ENCODE measurements at regions not wholly inside any gene's neighbourhood (a gene's known extent, or its start where the extent isn't known, plus 50 kb on each side); places are given as distances from the start of the nearest gene placed in this dataset.

GRCh38 chr7:81573932-81574331, 195.9 kb downstream of the HGF start:
- no peak for DNase-seq
- Histone ChIP-seq H3K27ac (ENCODE audit: insufficient read depth in 1 of 2, low read depth in 1 of 2, low read length in 2 of 2, poor library complexity in 1 of 2, severe bottlenecking in 2 of 2) (no peak overlapping the region), H3K4me1 (ENCODE audit: control extremely low read depth in 1 of 4, control insufficient read depth in 4 of 4, insufficient read depth in 4 of 4, low read length in 3 of 4) (no peaks in the 10 kb centered on the region), H3K4me3 (ENCODE audit: control insufficient read depth in 1 of 7, extremely low read depth in 1 of 7, insufficient read depth in 4 of 7, low read depth in 2 of 7, low read length in 6 of 7) (no peak overlapping the region), H3K27me3 (replicated peaks in 2 of 5; ENCODE audit: control insufficient read depth in 4 of 5, insufficient read depth in 5 of 5, low read length in 4 of 5) (no peaks in the 10 kb centered on the region), H3K9me3 (ENCODE audit: control extremely low read depth in 1 of 5, control insufficient read depth in 4 of 5, insufficient read depth in 2 of 5, low read depth in 1 of 5, low read length in 4 of 5) (peaks cover 0 to 1% (median 0%) of the 10 kb centered on the region in 5 experiments), H3K36me3 (ENCODE audit: control insufficient read depth in 4 of 4, insufficient read depth in 4 of 4, low read length in 3 of 4) (no peaks in the 10 kb centered on the region)
- ChIA-PET POLR2A (no interaction called here), CTCF (no interaction called here)
- no CpG with 5 or more reads among the region's 1 CpG for WGBS (ENCODE audit: insufficient coverage)

DNA sequence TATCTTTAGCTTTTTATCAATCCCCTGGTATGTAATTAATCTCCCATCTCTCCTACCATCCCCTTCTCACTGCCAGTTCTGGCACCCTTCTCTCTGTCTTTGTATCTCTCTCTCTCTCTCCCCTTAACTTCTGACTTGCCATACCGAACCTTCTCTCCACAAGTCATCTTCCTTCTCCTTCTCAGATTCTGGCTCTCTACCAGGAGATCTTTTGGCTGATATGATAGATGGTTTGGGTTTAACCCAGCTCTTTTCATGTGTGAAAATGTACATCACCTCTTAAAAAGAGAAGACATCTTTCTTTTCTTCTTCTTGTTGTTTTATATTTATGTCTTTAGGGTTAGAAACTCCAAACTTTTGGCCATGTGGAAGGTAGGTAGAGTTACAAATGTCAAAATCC, 196.7 kb downstream of the HGF start:
- Histone ChIP-seq H3K27me3 (replicated peaks in 2 of 5; ENCODE audit: control insufficient read depth in 4 of 5, insufficient read depth in 5 of 5, low read length in 4 of 5) (no peaks in the 10 kb centered on the region), H3K27ac (ENCODE audit: insufficient read depth in 1 of 2, low read depth in 1 of 2, low read length in 2 of 2, poor library complexity in 1 of 2, severe bottlenecking in 2 of 2) (no peak overlapping the region), H3K4me1 (ENCODE audit: control extremely low read depth in 1 of 4, control insufficient read depth in 4 of 4, insufficient read depth in 4 of 4, low read length in 3 of 4) (no peaks in the 10 kb centered on the region), H3K9me3 (ENCODE audit: control extremely low read depth in 1 of 5, control insufficient read depth in 4 of 5, insufficient read depth in 2 of 5, low read depth in 1 of 5, low read length in 4 of 5) (peaks cover 0 to 1% (median 0%) of the 10 kb centered on the region in 5 experiments), H3K4me3 (ENCODE audit: control insufficient read depth in 1 of 7, extremely low read depth in 1 of 7, insufficient read depth in 4 of 7, low read depth in 2 of 7, low read length in 6 of 7) (no peak overlapping the region), H3K36me3 (ENCODE audit: control insufficient read depth in 4 of 4, insufficient read depth in 4 of 4, low read length in 3 of 4) (no peaks in the 10 kb centered on the region)
- POLR2A ChIA-PET = no interaction called here
- no CpG with 5 or more reads among the region's 1 CpG for WGBS (ENCODE audit: insufficient coverage)
- no peak for DNase-seq
- CTCF ChIA-PET = no interaction called here

DNA sequence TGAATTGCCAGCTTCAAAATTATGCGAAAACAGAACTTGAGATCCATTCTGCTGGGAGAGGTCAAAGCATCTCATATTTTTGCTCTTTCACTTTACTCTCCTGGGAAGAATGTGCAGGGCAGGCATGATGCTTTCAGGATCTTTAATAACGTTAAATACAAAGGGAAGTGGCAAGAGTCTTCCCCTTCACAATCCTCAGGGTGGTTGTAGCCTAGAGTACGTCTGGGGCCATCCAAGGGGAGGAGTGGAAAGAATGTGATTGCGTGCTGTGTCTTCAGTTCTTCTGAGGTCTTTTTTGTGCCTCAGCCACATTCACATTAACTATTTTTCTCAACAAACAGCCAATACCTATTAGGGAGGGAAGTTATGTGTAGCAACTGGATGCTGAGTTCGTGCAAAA, 207.3 kb downstream of the HGF start:
- Histone ChIP-seq H3K9me3 (ENCODE audit: control extremely low read depth in 1 of 5, control insufficient read depth in 4 of 5, insufficient read depth in 2 of 5, low read depth in 1 of 5, low read length in 4 of 5) (peaks cover 0 to 1% (median 0%) of the 10 kb centered on the region in 5 experiments), H3K36me3 (ENCODE audit: control insufficient read depth in 4 of 4, insufficient read depth in 4 of 4, low read length in 3 of 4) (no peaks in the 10 kb centered on the region), H3K27ac (ENCODE audit: insufficient read depth in 1 of 2, low read depth in 1 of 2, low read length in 2 of 2, poor library complexity in 1 of 2, severe bottlenecking in 2 of 2) (no peak overlapping the region), H3K27me3 (replicated peaks in 2 of 5; ENCODE audit: control insufficient read depth in 4 of 5, insufficient read depth in 5 of 5, low read length in 4 of 5) (no peaks in the 10 kb centered on the region), H3K4me1 (ENCODE audit: control extremely low read depth in 1 of 4, control insufficient read depth in 4 of 4, insufficient read depth in 4 of 4, low read length in 3 of 4) (no peaks in the 10 kb centered on the region), H3K4me3 (ENCODE audit: control insufficient read depth in 1 of 7, extremely low read depth in 1 of 7, insufficient read depth in 4 of 7, low read depth in 2 of 7, low read length in 6 of 7) (no peak overlapping the region)
- ChIA-PET CTCF (no interaction called here), POLR2A (no interaction called here)
- WGBS (ENCODE audit: insufficient coverage) = 83% methylated on average over 2 of the region's 5 CpGs
- DNase-seq = no peak

- Histone ChIP-seq H3K27ac (ENCODE audit: insufficient read depth in 1 of 2, low read depth in 1 of 2, low read length in 2 of 2, poor library complexity in 1 of 2, severe bottlenecking in 2 of 2) (no peak overlapping the region), H3K36me3 (ENCODE audit: control insufficient read depth in 4 of 4, insufficient read depth in 4 of 4, low read length in 3 of 4) (no peaks in the 10 kb centered on the region), H3K4me1 (ENCODE audit: control extremely low read depth in 1 of 4, control insufficient read depth in 4 of 4, insufficient read depth in 4 of 4, low read length in 3 of 4) (no peaks in the 10 kb centered on the region), H3K4me3 (ENCODE audit: control insufficient read depth in 1 of 7, extremely low read depth in 1 of 7, insufficient read depth in 4 of 7, low read depth in 2 of 7, low read length in 6 of 7) (no peak overlapping the region), H3K9me3 (ENCODE audit: control extremely low read depth in 1 of 5, control insufficient read depth in 4 of 5, insufficient read depth in 2 of 5, low read depth in 1 of 5, low read length in 4 of 5) (no peaks in the 10 kb centered on the region), H3K27me3 (replicated peaks in 2 of 5; ENCODE audit: control insufficient read depth in 4 of 5, insufficient read depth in 5 of 5, low read length in 4 of 5) (no peaks in the 10 kb centered on the region)
- WGBS (ENCODE audit: insufficient coverage) = 100% methylated on average over 1 of the region's 5 CpGs
- ChIA-PET POLR2A (no interaction called here), CTCF (no interaction called here)
- DNase-seq = no peak
These were observed 209.1 kb downstream of the HGF start for GRCh38 chr7:81560708-81561107.

DNA sequence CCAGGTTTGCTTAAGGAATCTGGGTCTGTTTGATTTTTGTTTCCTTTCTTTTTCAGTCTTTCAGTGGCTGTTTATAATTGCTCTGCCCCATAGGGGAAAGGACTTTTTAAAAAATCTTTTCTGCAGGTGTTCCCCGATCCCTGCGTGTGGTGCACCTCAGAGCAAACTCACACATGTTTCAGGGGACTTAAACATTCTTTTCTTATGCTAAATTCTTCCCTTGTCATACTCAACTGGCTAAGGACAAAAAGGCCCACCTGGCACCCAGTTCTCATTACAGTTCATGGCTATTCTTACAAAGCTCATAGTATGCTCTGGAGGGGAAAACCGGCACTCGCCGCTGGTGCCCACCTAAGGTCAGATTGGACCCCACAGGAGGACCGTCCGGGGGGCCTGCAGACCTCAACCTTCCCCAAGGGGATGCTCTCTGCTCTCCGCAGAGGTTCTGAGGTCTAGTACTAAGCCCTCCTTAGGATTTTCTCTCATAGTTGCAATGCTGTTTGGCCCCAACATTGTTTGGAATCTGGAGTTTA, 220.3 kb downstream of the HGF start:
- Histone ChIP-seq H3K4me1 (ENCODE audit: control extremely low read depth in 1 of 4, control insufficient read depth in 4 of 4, insufficient read depth in 4 of 4, low read length in 3 of 4) (no peaks in the 10 kb centered on the region), H3K27me3 (replicated peaks in 2 of 5; ENCODE audit: control insufficient read depth in 4 of 5, insufficient read depth in 5 of 5, low read length in 4 of 5) (no peaks in the 10 kb centered on the region), H3K4me3 (ENCODE audit: control insufficient read depth in 1 of 7, extremely low read depth in 1 of 7, insufficient read depth in 4 of 7, low read depth in 2 of 7, low read length in 6 of 7) (no peak overlapping the region), H3K27ac (ENCODE audit: insufficient read depth in 1 of 2, low read depth in 1 of 2, low read length in 2 of 2, poor library complexity in 1 of 2, severe bottlenecking in 2 of 2) (no peak overlapping the region), H3K36me3 (ENCODE audit: control insufficient read depth in 4 of 4, insufficient read depth in 4 of 4, low read length in 3 of 4) (no peaks in the 10 kb centered on the region), H3K9me3 (ENCODE audit: control extremely low read depth in 1 of 5, control insufficient read depth in 4 of 5, insufficient read depth in 2 of 5, low read depth in 1 of 5, low read length in 4 of 5) (peaks cover 0 to 3% (median 0%) of the 10 kb centered on the region in 5 experiments)
- CTCF ChIA-PET = no interaction called here
- DNase-seq = no peak
- 100% methylated on average over 7 of the region's 8 CpGs for whole genome bisulfite sequencing (ENCODE audit: insufficient coverage)
- POLR2A ChIA-PET = no interaction called here

GRCh38 chr7:81534996-81535395, 234.9 kb downstream of the HGF start:
- no peaks in the 10 kb centered on the region for H3K36me3 ChIP-seq (ENCODE audit: control insufficient read depth in 4 of 4, insufficient read depth in 4 of 4, low read length in 3 of 4)
- no peak overlapping the region for H3K4me3 ChIP-seq (ENCODE audit: control insufficient read depth in 1 of 7, extremely low read depth in 1 of 7, insufficient read depth in 4 of 7, low read depth in 2 of 7, low read length in 6 of 7)
- DNase-seq = no peak
- CTCF ChIA-PET = no interaction called here
- H3K4me1 ChIP-seq (ENCODE audit: control extremely low read depth in 1 of 4, control insufficient read depth in 4 of 4, insufficient read depth in 4 of 4, low read length in 3 of 4) = no peaks in the 10 kb centered on the region
- no peak overlapping the region for H3K27ac ChIP-seq (ENCODE audit: insufficient read depth in 1 of 2, low read depth in 1 of 2, low read length in 2 of 2, poor library complexity in 1 of 2, severe bottlenecking in 2 of 2)
- WGBS (ENCODE audit: insufficient coverage) = no CpG with 5 or more reads among the region's 1 CpG
- POLR2A ChIA-PET = no interaction called here
- no peaks in the 10 kb centered on the region for H3K27me3 ChIP-seq (replicated peaks in 2 of 5; ENCODE audit: control insufficient read depth in 4 of 5, insufficient read depth in 5 of 5, low read length in 4 of 5)
- no peaks in the 10 kb centered on the region for H3K9me3 ChIP-seq (ENCODE audit: control extremely low read depth in 1 of 5, control insufficient read depth in 4 of 5, insufficient read depth in 2 of 5, low read depth in 1 of 5, low read length in 4 of 5)

GRCh38 chr7:81534446-81534845, 235.4 kb downstream of the HGF start:
- Histone ChIP-seq H3K27ac (ENCODE audit: insufficient read depth in 1 of 2, low read depth in 1 of 2, low read length in 2 of 2, poor library complexity in 1 of 2, severe bottlenecking in 2 of 2) (no peak overlapping the region), H3K27me3 (replicated peaks in 2 of 5; ENCODE audit: control insufficient read depth in 4 of 5, insufficient read depth in 5 of 5, low read length in 4 of 5) (no peaks in the 10 kb centered on the region), H3K4me1 (ENCODE audit: control extremely low read depth in 1 of 4, control insufficient read depth in 4 of 4, insufficient read depth in 4 of 4, low read length in 3 of 4) (no peaks in the 10 kb centered on the region), H3K4me3 (ENCODE audit: control insufficient read depth in 1 of 7, extremely low read depth in 1 of 7, insufficient read depth in 4 of 7, low read depth in 2 of 7, low read length in 6 of 7) (no peak overlapping the region), H3K36me3 (ENCODE audit: control insufficient read depth in 4 of 4, insufficient read depth in 4 of 4, low read length in 3 of 4) (no peaks in the 10 kb centered on the region), H3K9me3 (ENCODE audit: control extremely low read depth in 1 of 5, control insufficient read depth in 4 of 5, insufficient read depth in 2 of 5, low read depth in 1 of 5, low read length in 4 of 5) (no peaks in the 10 kb centered on the region)
- WGBS (ENCODE audit: insufficient coverage) = no CpG with 5 or more reads among the region's 3 CpGs
- CTCF ChIA-PET = no interaction called here
- POLR2A ChIA-PET = no interaction called here
- no peak for DNase-seq
